GM04503 (cell line): ENCODE measurements at regions not wholly inside any gene's neighbourhood (a gene's known extent, or its start where the extent isn't known, plus 50 kb on each side); places are given as distances from the start of the nearest gene placed in this dataset.

ENCODE experiments used
- DNase-seq: peaks from one replicate; pipeline ENCODE4 v3.0.0-alpha.2; 2012; ENCODE audit warnings: low read depth

DNA sequence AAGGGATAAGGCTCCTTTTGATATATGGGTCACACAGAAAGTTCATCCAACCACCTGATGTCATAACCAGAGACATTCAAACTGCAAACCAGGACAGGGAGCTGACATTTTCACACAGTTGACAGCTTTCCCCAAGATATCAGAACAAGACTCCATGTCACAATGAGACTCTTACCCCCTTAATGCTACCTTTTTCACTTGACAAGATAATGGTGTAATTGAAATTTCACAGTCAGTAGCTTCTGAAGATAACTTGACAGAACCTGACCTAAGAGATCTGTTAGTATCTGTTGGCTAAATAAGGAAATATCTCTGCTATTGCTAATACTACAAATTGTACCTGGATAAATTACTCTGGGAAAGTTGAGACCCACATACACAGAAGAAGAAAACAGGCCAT, 187.3 kb downstream of the C12orf50 start:
- DNase-seq = no peak

GRCh38 chr12:87836190-87836589, 193.0 kb downstream of the C12orf50 start:
- no peak for DNase-seq

GRCh38 chr12:87828382-87828973, 200.7 kb downstream of the C12orf50 start:
- DNase-seq = no peak

DNA sequence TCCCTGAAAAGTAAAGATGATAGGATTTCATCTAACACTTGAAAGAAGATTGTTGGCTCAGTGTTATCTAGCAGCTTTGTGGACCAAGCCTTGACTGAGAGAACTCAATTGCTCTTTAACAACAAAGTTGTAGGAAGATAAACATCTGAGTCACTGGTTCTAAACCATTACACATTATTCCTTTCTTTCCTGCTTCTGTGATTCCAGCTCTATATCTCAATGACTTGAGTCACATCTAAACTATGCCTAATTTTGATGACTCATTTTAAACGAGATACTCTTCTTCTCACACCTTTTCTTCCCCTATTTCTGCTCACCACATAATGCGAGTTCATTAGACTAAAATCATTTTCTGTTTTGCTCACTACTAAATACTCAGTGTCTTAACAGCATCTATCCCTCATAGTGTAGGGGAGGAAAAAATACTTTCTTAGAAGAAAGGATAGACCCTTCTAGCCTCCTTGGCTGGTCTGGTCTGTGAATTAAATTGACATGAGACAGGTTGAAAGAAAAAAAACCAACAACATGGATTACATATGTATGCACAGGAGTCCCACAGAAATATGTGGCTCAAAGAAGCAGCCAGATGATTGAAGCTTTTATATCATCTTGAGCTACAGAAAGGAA, 201.4 kb downstream of the C12orf50 start:
- no peak for DNase-seq

GRCh38 chr12:87822923-87823322, 206.3 kb downstream of the C12orf50 start:
- no peak for DNase-seq

GRCh38 chr12:87820524-87821202, 208.5 kb downstream of the C12orf50 start:
- DNase-seq = no peak

DNA sequence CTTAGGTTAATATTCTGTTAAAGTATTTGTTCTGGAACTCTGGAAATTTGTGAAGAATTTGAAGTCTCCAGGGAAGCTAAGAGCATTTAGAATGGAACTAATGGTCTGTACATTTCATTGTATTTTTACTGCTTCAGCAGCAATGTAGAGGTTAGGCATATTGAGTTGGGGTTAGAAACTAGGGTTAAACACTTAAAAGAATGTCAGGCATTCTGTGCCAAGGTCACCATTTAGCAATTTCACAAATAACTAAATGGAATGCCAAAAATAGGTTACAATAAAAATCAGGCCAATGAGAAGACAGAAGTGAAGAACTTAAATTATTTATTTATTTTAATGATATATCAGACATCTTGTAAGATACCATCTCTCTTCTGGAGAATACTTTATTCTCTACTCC, 210.8 kb downstream of the C12orf50 start:
- DNase-seq = no peak

- no peak for DNase-seq
These were observed 213.2 kb downstream of the C12orf50 start for GRCh38 chr12:87815771-87816585.

- DNase-seq = no peak
These were observed 214.6 kb downstream of the C12orf50 start for GRCh38 chr12:87814625-87815024.

GRCh38 chr12:87813476-87814234, 215.5 kb downstream of the C12orf50 start:
- DNase-seq = peak; percentile 1

GRCh38 chr12:87812681-87813080, 216.5 kb downstream of the C12orf50 start:
- no peak for DNase-seq

DNA sequence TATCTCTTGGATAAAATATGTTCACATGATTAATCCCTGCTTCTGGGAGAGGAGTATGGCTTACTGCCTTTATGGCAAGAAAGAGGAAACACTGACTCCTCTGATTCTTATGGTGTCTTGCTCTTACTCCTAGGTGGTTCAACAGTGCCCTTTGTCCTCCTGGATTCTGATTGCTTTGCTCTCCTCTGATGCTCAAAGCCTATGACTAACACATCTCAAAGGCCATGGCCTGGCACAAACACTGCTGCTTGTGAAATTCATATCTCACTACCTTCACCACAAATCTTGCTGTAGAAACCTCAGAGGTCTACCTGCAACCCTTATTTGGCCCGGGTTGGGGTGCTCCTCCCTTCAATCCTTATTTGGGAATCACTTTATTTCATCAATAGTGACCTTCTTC, 217.2 kb downstream of the C12orf50 start:
- DNase-seq = no peak

- no peak for DNase-seq
These were observed 219.3 kb downstream of the C12orf50 start for GRCh38 chr12:87809916-87810315.

GRCh38 chr12:87807086-87807485, 222.1 kb downstream of the C12orf50 start:
- no peak for DNase-seq

GRCh38 chr12:87806310-87806709, 222.9 kb downstream of the C12orf50 start:
- no peak for DNase-seq

DNA sequence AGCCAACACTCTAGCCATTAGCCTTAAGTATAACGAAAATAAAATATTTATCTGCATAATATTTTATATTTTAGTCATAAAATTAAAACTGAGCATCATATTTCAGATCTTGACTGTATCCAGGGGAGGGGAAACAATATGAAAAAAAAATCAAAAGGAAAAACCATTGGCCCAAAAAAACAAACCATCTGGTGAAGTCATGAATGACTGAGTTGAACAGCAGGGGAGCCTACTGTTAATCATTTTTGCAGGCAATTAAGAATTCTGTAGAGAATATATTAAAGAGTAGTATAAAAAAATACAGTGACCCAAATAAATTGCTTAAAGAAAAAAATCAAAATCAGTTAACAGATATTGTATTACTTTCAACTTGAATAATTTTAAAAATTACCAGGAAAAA, 224.8 kb downstream of the C12orf50 start:
- DNase-seq = no peak

DNA sequence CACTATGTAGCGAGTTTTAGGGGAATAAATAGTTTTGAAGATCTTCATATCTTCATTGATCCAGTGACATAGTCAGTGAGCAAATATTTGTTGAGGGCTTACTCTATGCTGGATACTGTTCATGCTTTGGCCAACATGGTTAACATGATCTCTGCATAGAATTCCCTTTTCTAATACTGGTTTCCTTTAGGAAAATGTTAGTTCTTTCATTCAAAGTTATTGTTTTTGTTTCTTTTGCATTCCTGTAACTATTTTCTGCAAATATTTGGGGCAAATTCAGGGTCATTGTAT, 226.5 kb downstream of the C12orf50 start:
- no peak for DNase-seq

DNA sequence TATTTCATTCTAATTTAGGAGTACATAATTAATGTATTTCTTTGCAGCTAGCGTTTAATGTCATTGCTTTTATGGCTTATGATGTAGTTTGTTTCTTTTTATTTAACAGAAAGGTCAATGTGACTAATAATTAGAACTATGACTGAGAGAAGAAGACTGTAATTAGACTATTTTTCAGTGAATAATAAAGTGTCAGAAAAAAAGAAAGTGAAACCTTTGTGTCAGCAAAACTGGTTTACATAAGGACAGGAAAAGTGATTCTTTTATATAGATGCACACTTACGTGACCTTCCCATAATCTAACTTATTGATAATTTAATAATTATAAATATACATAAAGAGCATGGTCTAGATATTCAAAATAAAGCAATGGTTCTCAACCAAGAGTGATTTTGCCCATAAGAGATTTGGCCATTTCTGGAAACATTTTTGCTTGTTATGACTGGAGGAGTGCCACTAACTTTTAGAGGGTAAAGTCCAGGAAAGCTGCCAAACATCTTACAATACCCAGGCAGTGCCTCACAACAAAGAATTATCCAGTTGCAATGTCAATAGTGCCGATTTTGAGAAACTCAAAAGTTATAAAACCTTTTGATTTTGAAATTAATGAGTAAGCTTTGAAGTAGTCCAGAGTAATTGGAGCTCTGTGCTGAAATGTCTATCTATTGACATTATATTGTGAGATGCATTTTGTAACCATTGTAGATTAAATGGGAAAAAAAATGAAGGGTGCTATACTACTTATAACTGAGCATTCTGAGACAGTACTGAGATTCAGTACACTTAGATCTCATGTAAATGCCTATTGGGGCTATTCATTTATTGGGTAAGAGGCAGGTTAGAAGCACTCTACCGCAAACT, 227.1 kb downstream of the C12orf50 start:
- DNase-seq = no peak

- DNase-seq = no peak
These were observed 232.2 kb downstream of the C12orf50 start for GRCh38 chr12:87796961-87797516.

- DNase-seq = no peak
These were observed 233.6 kb downstream of the C12orf50 start for GRCh38 chr12:87795555-87795954.

GRCh38 chr12:87794854-87795253, 234.3 kb downstream of the C12orf50 start:
- no peak for DNase-seq
